Esophagus squamous epithelium (tissue), 4 donors: ENCODE measurements at regions not wholly inside any gene's neighbourhood (a gene's known extent, or its start where the extent isn't known, plus 50 kb on each side); places are given as distances from the start of the nearest gene placed in this dataset.

ENCODE experiments used
- POLR2A ChIP-seq, 4 donors: fragments of 450-650 bp; IDR thresholded peaks; one replicate each; pipeline ENCODE4 v1.6.1; 2017; ENCODE audit warnings: antibody characterized with exemption in 4 of 4, mild to moderate bottlenecking in 4 of 4, moderate library complexity in 3 of 4
- TF ChIP-seq, protein P1 (sequence below), 6 experiments: fragments of 450-650 bp in 4 of 6; fragments of 200-600 bp in 2 of 6; sonication (generic) in 2 of 6; IDR thresholded peaks; one replicate each; pipeline ENCODE4 v1.5.1; 2016 to 2019; ENCODE audit warnings: antibody characterized with exemption in 6 of 6, mild to moderate bottlenecking in 4 of 6, moderate library complexity in 4 of 6

DNA sequence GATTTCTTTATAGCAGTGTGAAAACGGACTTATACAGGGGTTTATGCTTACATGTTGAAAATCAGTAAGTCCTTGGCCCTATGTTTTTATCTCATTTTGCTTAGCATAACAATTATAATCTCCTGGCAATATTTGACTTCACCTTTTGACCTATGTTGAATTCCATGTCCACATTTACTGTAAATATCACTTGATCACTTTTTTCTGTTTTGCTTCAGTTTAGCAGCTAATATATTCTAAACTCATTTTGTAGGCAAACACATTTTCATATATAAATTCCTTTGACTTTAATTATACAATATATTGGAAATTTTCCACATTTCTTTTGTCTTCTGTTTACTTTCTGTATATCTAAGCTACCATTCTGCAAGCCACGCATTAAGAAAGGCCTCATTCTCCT is 674.0 kb downstream of the MAT2B start:
- TF ChIP-seq POLR2A (IDR thresholded peaks at IDR 0.05) = no peak
- TF ChIP-seq, protein P1, sequence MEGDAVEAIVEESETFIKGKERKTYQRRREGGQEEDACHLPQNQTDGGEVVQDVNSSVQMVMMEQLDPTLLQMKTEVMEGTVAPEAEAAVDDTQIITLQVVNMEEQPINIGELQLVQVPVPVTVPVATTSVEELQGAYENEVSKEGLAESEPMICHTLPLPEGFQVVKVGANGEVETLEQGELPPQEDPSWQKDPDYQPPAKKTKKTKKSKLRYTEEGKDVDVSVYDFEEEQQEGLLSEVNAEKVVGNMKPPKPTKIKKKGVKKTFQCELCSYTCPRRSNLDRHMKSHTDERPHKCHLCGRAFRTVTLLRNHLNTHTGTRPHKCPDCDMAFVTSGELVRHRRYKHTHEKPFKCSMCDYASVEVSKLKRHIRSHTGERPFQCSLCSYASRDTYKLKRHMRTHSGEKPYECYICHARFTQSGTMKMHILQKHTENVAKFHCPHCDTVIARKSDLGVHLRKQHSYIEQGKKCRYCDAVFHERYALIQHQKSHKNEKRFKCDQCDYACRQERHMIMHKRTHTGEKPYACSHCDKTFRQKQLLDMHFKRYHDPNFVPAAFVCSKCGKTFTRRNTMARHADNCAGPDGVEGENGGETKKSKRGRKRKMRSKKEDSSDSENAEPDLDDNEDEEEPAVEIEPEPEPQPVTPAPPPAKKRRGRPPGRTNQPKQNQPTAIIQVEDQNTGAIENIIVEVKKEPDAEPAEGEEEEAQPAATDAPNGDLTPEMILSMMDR (IDR thresholded peaks at IDR 0.05) = no peak
